Ascending aorta (tissue), 2 donors: ENCODE measurements at regions not wholly inside any gene's neighbourhood (a gene's known extent, or its start where the extent isn't known, plus 50 kb on each side); places are given as distances from the start of the nearest gene placed in this dataset.

Experiments
- DNase-seq, 2 donors: peaks; one replicate each; pipeline ENCODE4 v3.0.0-alpha.2; 2019; ENCODE audit warnings: low spot score in 2 of 2
- H3K27ac ChIP-seq, 2 donors: fragments of 200-600 bp; sonication (generic); one replicate each; pipeline ENCODE4 v1.5.1; 2016 to 2017; ENCODE audit warnings: mild to moderate bottlenecking in 1 of 2
- H3K27me3 ChIP-seq: fragments of 200-600 bp; sonication (generic); one replicate; pipeline ENCODE4 v1.5.1; 2017
- H3K36me3 ChIP-seq, 2 donors: fragments of 200-600 bp; sonication (generic); one replicate each; pipeline ENCODE4 v1.5.1; 2016
- H3K4me1 ChIP-seq, 2 donors: fragments of 200-600 bp; sonication (generic); one replicate each; pipeline ENCODE4 v1.5.1; 2016 to 2017; ENCODE audit warnings: mild to moderate bottlenecking in 1 of 2
- H3K4me3 ChIP-seq, 2 donors: fragments of 200-600 bp; sonication (generic); one replicate each; pipeline ENCODE4 v1.5.1; 2016 to 2017; ENCODE audit warnings: mild to moderate bottlenecking in 1 of 2
- H3K9me3 ChIP-seq, 2 donors: fragments of 200-600 bp; sonication (generic); one replicate each; pipeline ENCODE4 v1.5.1; 2016
- CTCF ChIP-seq, 3 experiments: fragments of 200-600 bp in 2 of 3; fragments of 450-650 bp in 1 of 3; sonication (generic) in 2 of 3; IDR thresholded peaks; one replicate each; pipeline ENCODE4 v1.5.1; 2016 to 2019; ENCODE audit warnings: antibody characterized with exemption in 3 of 3, mild to moderate bottlenecking in 1 of 3, moderate library complexity in 1 of 3
- intact Hi-C: fragments of 100-400 bp; cut with DNase I; formaldehyde crosslinking; loops from one replicate; pipeline ENCODE4 v1.15.1; 2023

- no peaks in the 10 kb centered on the region for H3K4me1 ChIP-seq
- no peaks in the 10 kb centered on the region for H3K9me3 ChIP-seq
- H3K36me3 ChIP-seq: no peaks in the 10 kb centered on the region
- TF ChIP-seq CTCF (IDR thresholded peaks at IDR 0.05): no peak
- H3K27me3 ChIP-seq: no peaks in the 10 kb centered on the region
- DNase-seq: no peak
- no peak overlapping the region for H3K27ac ChIP-seq
- intact Hi-C loops: no loop called here
- no peak overlapping the region for H3K4me3 ChIP-seq
These were observed 503.7 kb downstream of the ANXA1 start for GRCh38 chr9:73655363-73655762.

GRCh38 chr9:73655831-73656230 is 504.2 kb downstream of the ANXA1 start:
- DNase-seq: no peak
- no peak for TF ChIP-seq CTCF (IDR thresholded peaks at IDR 0.05)
- intact Hi-C loops: no loop called here
- Histone ChIP-seq H3K27me3 (no peaks in the 10 kb centered on the region), H3K4me3 (no peak overlapping the region), H3K27ac (no peak overlapping the region), H3K36me3 (no peaks in the 10 kb centered on the region), H3K4me1 (no peaks in the 10 kb centered on the region), H3K9me3 (no peaks in the 10 kb centered on the region)

GRCh38 chr9:73665253-73665652 is 513.6 kb downstream of the ANXA1 start:
- no peak for DNase-seq
- no peaks in the 10 kb centered on the region for H3K9me3 ChIP-seq
- intact Hi-C loops: no loop called here
- H3K4me3 ChIP-seq: no peak overlapping the region
- no peak overlapping the region for H3K27ac ChIP-seq
- no peaks in the 10 kb centered on the region for H3K27me3 ChIP-seq
- H3K4me1 ChIP-seq: no peaks in the 10 kb centered on the region
- no peak for TF ChIP-seq CTCF (IDR thresholded peaks at IDR 0.05)
- no peaks in the 10 kb centered on the region for H3K36me3 ChIP-seq

GRCh38 chr9:73667749-73668148 is 516.1 kb downstream of the ANXA1 start:
- Histone ChIP-seq H3K27me3 (no peaks in the 10 kb centered on the region), H3K4me1 (no peaks in the 10 kb centered on the region), H3K36me3 (no peaks in the 10 kb centered on the region), H3K27ac (no peak overlapping the region), H3K9me3 (no peaks in the 10 kb centered on the region), H3K4me3 (no peak overlapping the region)
- DNase-seq: no peak
- intact Hi-C loops: no loop called here
- no peak for TF ChIP-seq CTCF (IDR thresholded peaks at IDR 0.05)

GRCh38 chr9:73680831-73681230 is 529.2 kb downstream of the ANXA1 start:
- no peaks in the 10 kb centered on the region for H3K4me1 ChIP-seq
- H3K4me3 ChIP-seq: no peak overlapping the region
- H3K9me3 ChIP-seq: no peaks in the 10 kb centered on the region
- no peaks in the 10 kb centered on the region for H3K36me3 ChIP-seq
- H3K27ac ChIP-seq: no peak overlapping the region
- TF ChIP-seq CTCF (IDR thresholded peaks at IDR 0.05): no peak
- intact Hi-C loops: no loop called here
- no peak for DNase-seq
- H3K27me3 ChIP-seq: no peaks in the 10 kb centered on the region

GRCh38 chr9:73682789-73683188 is 531.1 kb downstream of the ANXA1 start:
- no peak for DNase-seq
- intact Hi-C loops: no loop called here
- no peak for TF ChIP-seq CTCF (IDR thresholded peaks at IDR 0.05)
- Histone ChIP-seq H3K9me3 (no peaks in the 10 kb centered on the region), H3K27me3 (no peaks in the 10 kb centered on the region), H3K36me3 (no peaks in the 10 kb centered on the region), H3K27ac (no peak overlapping the region), H3K4me1 (no peaks in the 10 kb centered on the region), H3K4me3 (no peak overlapping the region)
